A549 (cell line): ENCODE measurements at regions not wholly inside any gene's neighbourhood (a gene's known extent, or its start where the extent isn't known, plus 50 kb on each side); places are given as distances from the start of the nearest gene placed in this dataset.
A peak's percentile ranks its signal among the peaks of the same experiment; 100 is the strongest.
"Not testable (repeated sequence)": the region's sequence is repeated elsewhere in the genome, so short reads cannot be mapped to it uniquely, and the experiment has no call there.

Experiments used
- ATAC-seq, 2 experiments: fragments of 200-7000 bp in 1 of 2; fragments of >200 bp in 1 of 2; cut with Nextera tagmentation in 1 of 2; cut with Tn5 transposase in 1 of 2; 3 replicates each; pipeline versions ENCODE4 v1.8.0 to v1.9.1; 2018 to 2020; ENCODE audit warnings: mild to moderate bottlenecking in 1 of 2, moderate library complexity in 1 of 2
- CTCF ChIA-PET: fragments of 300-600 bp; sonication (Branson Sonifier 250); formaldehyde crosslinking; extraction: SDS; loops from one replicate; lab custom pipeline; 2021; ENCODE audit warnings: antibody characterized with exemption, inconsistent platforms; lab: Yijun Ruan, JAX
- POLR2A ChIA-PET: fragments of 350-600 bp; formaldehyde crosslinking; extraction: SDS; loops from one replicate; lab custom pipeline; 2021; ENCODE audit warnings: antibody characterized with exemption, inconsistent platforms; lab: Yijun Ruan, JAX
- DNase-seq, 2 experiments: peaks; one replicate each; pipeline versions ENCODE4 v3.0.0 to v3.0.0-alpha.2; 2011 to 2016; ENCODE audit warnings: low read depth in 1 of 2, low spot score in 1 of 2
- FAIRE-seq: peaks from 2 replicates; lab custom pipeline; 2011; peaks lifted over from hg19 to GRCh38; lab: Jason Lieb, UNC
- H3K27ac ChIP-seq, 2 experiments: fragments of >200 bp; sonication (Bioruptor Twin); formaldehyde crosslinking; 3 replicates each; pipeline ENCODE4 v1.5.1; 2016 to 2017
- H3K4me1 ChIP-seq: fragments of >200 bp; sonication (Bioruptor Twin); formaldehyde crosslinking; 3 replicates; pipeline ENCODE4 v1.6.1; 2016
- H3K4me2 ChIP-seq: fragments of >200 bp; sonication (Bioruptor Twin); formaldehyde crosslinking; 3 replicates; pipeline ENCODE4 v1.6.1; 2016
- H3K4me3 ChIP-seq: fragments of >200 bp; sonication (Bioruptor Twin); formaldehyde crosslinking; 3 replicates; pipeline ENCODE4 v1.5.1; 2016
- H3K9me3 ChIP-seq: fragments of >200 bp; sonication (Bioruptor Twin); formaldehyde crosslinking; 3 replicates; pipeline ENCODE4 v1.6.1; 2016
- CBX8 ChIP-seq: fragments of 200-600 bp; sonication (generic); IDR thresholded peaks from 2 replicates; pipeline ENCODE4 v1.6.1; 2016
- EP300 ChIP-seq, 2 experiments: fragments of >200 bp; sonication (Bioruptor Twin); formaldehyde crosslinking; IDR thresholded peaks; 2 replicates in 1 of 2; 3 replicates in 1 of 2; pipeline ENCODE4 v1.6.1; 2016 to 2017
- FOXS1 ChIP-seq: fragments of 250-450 bp; sonication (Bioruptor Pico); IDR thresholded peaks from 2 replicates; pipeline ENCODE4 v1.5.0; 2020; ENCODE audit warnings: mild to moderate bottlenecking, moderate library complexity
- HOXA7 ChIP-seq: fragments of 250-450 bp; sonication (Bioruptor Pico); IDR thresholded peaks from 2 replicates; pipeline ENCODE4 v1.5.0; 2020; ENCODE audit warnings: mild to moderate bottlenecking, moderate library complexity
- JUNB ChIP-seq: fragments of >200 bp; sonication (Bioruptor Twin); formaldehyde crosslinking; IDR thresholded peaks from 2 replicates; pipeline ENCODE4 v1.6.1; 2016
- KDM1A ChIP-seq: fragments of 200-600 bp; sonication (generic); IDR thresholded peaks from 2 replicates; pipeline ENCODE4 v1.6.1; 2016; ENCODE audit warnings: low read depth, mild to moderate bottlenecking
- MAFK ChIP-seq: fragments of 450-650 bp; IDR thresholded peaks from 2 replicates; pipeline ENCODE4 v1.6.1; 2014; ENCODE audit not compliant: partially characterized antibody
- MAZ ChIP-seq: fragments of 150-350 bp; IDR thresholded peaks from 2 replicates; pipeline ENCODE4 v1.6.1; 2014; ENCODE audit warnings: antibody characterized with exemption, low read depth, low read length, borderline replicate concordance
- NFE2L2 ChIP-seq: fragments of 150-350 bp; conservative IDR thresholded peaks from 2 replicates; pipeline ENCODE4 v1.6.1; 2014; ENCODE audit warnings: low read length
- NPAS2 ChIP-seq: fragments of 250-450 bp; sonication (Bioruptor Pico); IDR thresholded peaks from 2 replicates; pipeline ENCODE4 v1.8.0; 2022; ENCODE audit warnings: mild to moderate bottlenecking, moderate library complexity, borderline replicate concordance
- NR3C1 ChIP-seq: fragments of >200 bp; sonication (Bioruptor Twin); formaldehyde crosslinking; IDR thresholded peaks from 3 replicates; pipeline ENCODE4 v1.6.1; 2017
- TP53 ChIP-seq: fragments of 250-450 bp; sonication (Bioruptor Pico); IDR thresholded peaks from 2 replicates; pipeline ENCODE4 v1.5.0; 2021; ENCODE audit warnings: mild to moderate bottlenecking, moderate library complexity
- WGBS: methylation state at CpG from one replicate; pipeline ENCODE4 v1.1.6; 2017; ENCODE audit errors: missing lambda C conversion rate; 5-methylcytosine and 5-hydroxymethylcytosine counted together
- TF ChIP-seq, protein P1 (sequence below): fragments of 150-350 bp; IDR thresholded peaks from 2 replicates; pipeline ENCODE4 v1.6.1; 2014; ENCODE audit warnings: low read depth, mild to moderate bottlenecking, low read length
- TF ChIP-seq, protein P2 (sequence below): IDR thresholded peaks from 2 replicates; pipeline ENCODE4 v1.6.1; 2012; ENCODE audit warnings: low read depth, borderline replicate concordance

GRCh38 chr7:153070141-153070540 is 310.6 kb downstream of the ACTR3B start:
- DNase-seq = no peak
- TF ChIP-seq MAFK = peak; percentile 6
- no peak for TF ChIP-seq KDM1A
- TF ChIP-seq, all 56 proteins: peak for 1
- ATAC-seq = no peak
- H3K4me1 ChIP-seq = no peaks in the 10 kb centered on the region
- ChIA-PET POLR2A (no interaction called here), CTCF (interaction anchor here (0.7 kb wide), 1 partner anchor 23 kb away, joined by 3 read pairs; no protein-coding TSS in a partner anchor)
- no peak for FAIRE-seq
- no peak overlapping the region for H3K4me2 ChIP-seq
- H3K27ac ChIP-seq = no peak overlapping the region
- no peak overlapping the region for H3K4me3 ChIP-seq
- H3K9me3 ChIP-seq = no peaks in the 10 kb centered on the region

DNA sequence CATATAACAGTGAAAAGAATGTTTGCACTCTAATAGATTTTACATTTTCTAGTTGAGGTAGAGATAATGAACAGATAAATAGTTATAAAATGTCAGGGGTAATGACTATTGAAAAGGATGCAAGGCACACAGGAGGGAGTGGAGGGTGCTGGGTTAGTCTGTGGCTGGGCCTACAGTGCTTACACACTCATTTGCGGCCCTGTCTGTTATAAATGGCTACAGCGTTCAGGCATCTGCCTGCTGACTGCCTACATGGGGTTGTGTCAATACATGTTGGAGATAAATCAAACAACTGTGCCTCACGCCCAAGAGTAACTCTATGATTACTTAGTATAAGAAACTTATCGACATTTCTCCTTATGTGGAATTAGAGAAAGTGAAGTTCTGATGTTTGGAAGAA is 313.3 kb downstream of the ACTR3B start:
- WGBS = 17% methylated on average over 4 of the region's 4 CpGs
- Histone ChIP-seq H3K4me3 (no peak overlapping the region), H3K4me2 (no peak overlapping the region), H3K9me3 (no peaks in the 10 kb centered on the region), H3K27ac (no peak overlapping the region)
- ATAC-seq (no peak), FAIRE-seq (no peak), DNase-seq (no peak)
- CTCF ChIA-PET = no interaction called here
- POLR2A ChIA-PET = no interaction called here
- no peak for TF ChIP-seq NR3C1
- no peak for TF ChIP-seq KDM1A
- TF ChIP-seq, all 56 proteins: peak for 0
- no peaks in the 10 kb centered on the region for H3K4me1 ChIP-seq

GRCh38 chr7:153076289-153076688 is 316.7 kb downstream of the ACTR3B start:
- H3K9me3 ChIP-seq, FAIRE-seq, ATAC-seq, H3K4me1 ChIP-seq, H3K27ac ChIP-seq, H3K4me3 ChIP-seq, CTCF ChIA-PET, POLR2A ChIA-PET, H3K4me2 ChIP-seq, DNase-seq: not testable (repeated sequence)
- WGBS = 43% methylated on average over 2 of the region's 2 CpGs

DNA sequence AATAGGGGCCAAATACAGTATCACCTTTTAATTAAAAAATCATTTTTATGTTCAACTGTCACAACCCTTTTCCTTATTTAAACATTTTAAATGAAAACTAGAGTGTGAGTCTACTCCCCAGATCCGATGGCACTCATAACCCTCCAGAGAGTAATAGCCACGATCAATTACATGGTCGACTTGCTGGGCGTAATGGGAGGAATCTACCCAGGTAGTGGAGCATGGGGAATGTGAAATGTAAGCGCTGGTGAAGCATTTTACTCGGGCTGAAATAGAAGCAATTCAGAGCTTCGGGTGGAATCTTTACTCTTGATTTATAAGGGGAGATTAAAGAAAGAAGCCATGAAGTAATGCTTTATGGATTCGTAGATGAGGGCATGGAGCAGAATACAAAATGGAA is 321.9 kb downstream of the ACTR3B start:
- no peak overlapping the region for H3K4me2 ChIP-seq
- TF ChIP-seq, protein P1, sequence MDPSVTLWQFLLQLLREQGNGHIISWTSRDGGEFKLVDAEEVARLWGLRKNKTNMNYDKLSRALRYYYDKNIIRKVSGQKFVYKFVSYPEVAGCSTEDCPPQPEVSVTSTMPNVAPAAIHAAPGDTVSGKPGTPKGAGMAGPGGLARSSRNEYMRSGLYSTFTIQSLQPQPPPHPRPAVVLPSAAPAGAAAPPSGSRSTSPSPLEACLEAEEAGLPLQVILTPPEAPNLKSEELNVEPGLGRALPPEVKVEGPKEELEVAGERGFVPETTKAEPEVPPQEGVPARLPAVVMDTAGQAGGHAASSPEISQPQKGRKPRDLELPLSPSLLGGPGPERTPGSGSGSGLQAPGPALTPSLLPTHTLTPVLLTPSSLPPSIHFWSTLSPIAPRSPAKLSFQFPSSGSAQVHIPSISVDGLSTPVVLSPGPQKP = no peak
- no peak for TF ChIP-seq FOXS1 (CRISPR knock-in tag)
- H3K27ac ChIP-seq = no peak overlapping the region
- 11% methylated on average over 8 of the region's 8 CpGs for WGBS
- no peak for ATAC-seq
- FAIRE-seq = no peak
- no peak overlapping the region for H3K4me3 ChIP-seq
- ChIA-PET CTCF (interaction anchor here (0.8 kb wide), 1 partner anchor 16 kb away, joined by 3 read pairs; no protein-coding TSS in a partner anchor), POLR2A (no interaction called here)
- DNase-seq = no peak
- no peaks in the 10 kb centered on the region for H3K4me1 ChIP-seq
- H3K9me3 ChIP-seq = no peaks in the 10 kb centered on the region

DNA sequence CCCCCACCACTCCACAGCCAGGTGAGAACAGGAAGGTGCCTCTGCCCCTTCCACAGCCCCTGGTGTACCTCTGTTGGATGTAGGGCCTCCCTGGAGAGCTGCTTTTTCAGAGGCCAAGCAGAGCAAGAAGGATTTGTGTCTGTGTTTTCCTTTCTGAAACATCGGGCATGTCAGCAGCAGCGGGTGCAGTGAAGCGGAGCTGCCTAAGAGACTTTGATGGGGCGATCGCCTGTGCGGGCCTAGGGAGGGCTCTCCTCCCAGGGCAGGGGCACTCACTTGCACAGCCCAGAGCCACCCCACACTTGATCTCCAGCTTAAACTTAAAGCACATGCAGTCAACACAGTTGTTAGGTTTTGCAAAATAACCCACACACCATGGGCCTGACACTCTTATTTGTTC is 324.7 kb downstream of the ACTR3B start:
- Histone ChIP-seq H3K9me3 (no peaks in the 10 kb centered on the region), H3K4me2 (no peak overlapping the region), H3K27ac (no peak overlapping the region), H3K4me3 (no peak overlapping the region), H3K4me1 (no peaks in the 10 kb centered on the region)
- TF ChIP-seq HOXA7 (CRISPR knock-in tag) (no peak), CBX8 (no peak), TP53 (CRISPR knock-in tag) (no peak), NPAS2 (CRISPR knock-in tag) (no peak), NFE2L2 (no peak), JUNB (no peak), EP300 (IDR thresholded peaks at IDR 0.05) (no peak), MAZ (no peak)
- no peak for FAIRE-seq
- POLR2A ChIA-PET = no interaction called here
- WGBS = 67% methylated on average over 6 of the region's 6 CpGs
- DNase-seq = no peak
- ATAC-seq = no peak
- CTCF ChIA-PET = no interaction called here

- Histone ChIP-seq H3K4me3 (no peak overlapping the region), H3K9me3 (no peaks in the 10 kb centered on the region), H3K4me1 (no peaks in the 10 kb centered on the region), H3K27ac (no peak overlapping the region), H3K4me2 (no peak overlapping the region)
- ChIA-PET CTCF (no interaction called here), POLR2A (no interaction called here)
- WGBS = 24% methylated on average over 4 of the region's 4 CpGs
- DNase-seq = no peak
- FAIRE-seq = no peak
- ATAC-seq = no peak
- no peak for TF ChIP-seq NPAS2 (CRISPR knock-in tag)
- TF ChIP-seq, protein P2, sequence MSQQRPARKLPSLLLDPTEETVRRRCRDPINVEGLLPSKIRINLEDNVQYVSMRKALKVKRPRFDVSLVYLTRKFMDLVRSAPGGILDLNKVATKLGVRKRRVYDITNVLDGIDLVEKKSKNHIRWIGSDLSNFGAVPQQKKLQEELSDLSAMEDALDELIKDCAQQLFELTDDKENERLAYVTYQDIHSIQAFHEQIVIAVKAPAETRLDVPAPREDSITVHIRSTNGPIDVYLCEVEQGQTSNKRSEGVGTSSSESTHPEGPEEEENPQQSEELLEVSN = no peak
Measured at GRCh38 chr7:153087498-153087897, 327.9 kb downstream of the ACTR3B start.
